GM21723 (cell line): ENCODE measurements at regions not wholly inside any gene's neighbourhood (a gene's known extent, or its start where the extent isn't known, plus 50 kb on each side); places are given as distances from the start of the nearest gene placed in this dataset.

Experiments used
- ATAC-seq: cut with Tn5 transposase; IDR thresholded peaks from one replicate; pipeline ENCODE4 v1.9.1; 2021; ENCODE audit warnings: mild to moderate bottlenecking, moderate library complexity; ENCODE audit not compliant: unreplicated experiment

DNA sequence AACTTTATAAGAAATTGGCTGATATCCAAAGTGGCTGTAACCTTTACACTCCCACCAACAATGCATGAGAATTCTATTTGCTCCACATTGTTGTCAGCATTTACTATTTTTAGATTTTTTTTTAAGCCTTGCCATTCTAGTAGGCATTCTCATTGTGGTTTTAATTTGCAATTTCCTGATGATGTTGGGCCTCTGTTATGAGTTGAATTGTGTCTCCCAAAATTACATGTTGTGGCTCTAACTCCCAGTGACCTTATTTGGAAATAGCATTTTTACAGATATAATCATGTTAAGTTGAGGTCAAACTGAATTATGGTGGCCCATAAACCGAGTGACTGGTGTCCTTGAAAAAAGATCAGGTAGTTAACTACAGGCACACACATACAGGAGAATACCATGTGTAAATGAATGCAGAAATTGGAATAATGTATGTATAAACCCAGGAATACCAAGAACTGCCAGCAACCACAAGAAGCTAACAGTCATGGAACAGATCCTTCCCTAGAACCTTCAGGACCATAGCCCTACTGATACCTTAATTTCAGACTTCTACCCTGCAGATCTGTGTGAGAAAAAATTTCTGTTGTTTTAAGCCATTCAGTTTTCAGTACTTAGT, 348.8 kb upstream of the DAB1 start:
- no peak for ATAC-seq

DNA sequence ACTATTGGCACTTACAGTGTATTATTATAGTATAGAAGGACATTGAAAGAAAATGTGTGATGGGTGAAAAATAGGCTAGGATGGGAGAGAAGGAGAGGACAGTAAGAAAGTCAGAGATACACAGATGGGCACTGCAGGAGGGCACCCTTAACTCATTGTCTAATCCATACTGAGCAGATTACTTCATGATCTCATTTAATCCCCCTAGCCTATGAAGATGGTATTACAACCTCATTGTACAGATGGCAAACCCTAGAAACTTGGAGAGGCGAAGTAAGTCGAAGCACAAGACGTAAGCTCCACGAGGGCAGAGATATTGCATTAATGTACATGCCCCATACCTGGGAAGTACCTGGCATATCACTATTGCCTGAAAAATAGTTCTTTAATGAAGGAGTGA, 346.9 kb upstream of the DAB1 start:
- ATAC-seq: no peak

DNA sequence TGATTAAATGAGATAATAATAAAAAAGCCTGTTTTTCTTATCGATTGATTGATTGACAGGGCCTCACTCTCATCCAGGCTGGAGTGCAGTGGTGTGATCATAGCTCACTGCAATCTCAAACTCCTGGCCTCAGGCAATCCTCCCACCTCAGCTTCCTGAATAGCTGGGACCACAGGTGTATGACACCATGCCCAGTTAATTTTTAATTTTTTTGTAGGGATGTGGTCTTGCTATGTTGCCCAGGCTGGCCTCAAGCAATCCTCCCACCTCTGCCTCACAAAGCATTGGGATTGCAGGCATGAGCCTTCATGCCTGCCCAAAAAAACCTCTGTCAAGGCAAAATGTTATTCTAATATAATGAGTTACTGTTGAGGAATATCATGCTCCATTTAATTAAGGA, 346.4 kb upstream of the DAB1 start:
- no peak for ATAC-seq

DNA sequence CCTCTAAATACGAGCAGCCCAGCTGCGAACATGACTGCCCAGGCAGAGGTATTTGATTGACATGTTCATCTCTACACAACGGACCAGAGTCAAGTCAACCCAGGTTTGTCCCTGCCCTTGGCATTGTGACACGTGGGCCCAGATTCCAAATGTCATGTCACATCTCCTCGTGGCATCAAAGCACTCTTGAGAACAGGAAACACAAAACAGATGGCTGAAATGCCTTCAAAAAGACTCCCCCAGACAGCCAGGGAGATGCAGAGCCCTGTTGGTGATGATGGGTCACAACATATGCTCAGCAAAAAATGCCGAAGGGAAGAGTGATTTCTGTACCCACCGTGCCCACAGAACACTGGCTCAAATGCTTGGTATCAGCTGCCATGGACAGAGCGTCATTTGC, 337.8 kb upstream of the DAB1 start:
- ATAC-seq: no peak

DNA sequence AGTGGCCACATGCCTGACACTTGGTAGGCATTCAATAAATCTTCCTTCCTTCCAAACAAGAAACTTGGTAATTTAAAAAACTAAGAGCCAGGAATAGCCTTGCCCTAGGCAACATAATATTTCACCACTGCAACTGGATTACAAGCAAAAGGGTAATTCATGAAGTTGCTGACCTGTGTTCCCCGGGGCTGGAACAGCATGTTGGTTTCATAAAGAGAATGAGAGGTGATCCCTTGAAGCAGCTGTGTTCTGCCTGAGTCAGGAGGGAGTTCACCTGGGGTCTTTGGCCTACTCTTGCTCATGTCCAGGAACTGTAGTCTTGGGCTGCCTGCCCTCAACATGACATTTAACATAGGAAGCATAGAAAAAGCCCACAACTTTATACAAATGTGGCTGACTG, 329.0 kb upstream of the DAB1 start:
- ATAC-seq: no peak

DNA sequence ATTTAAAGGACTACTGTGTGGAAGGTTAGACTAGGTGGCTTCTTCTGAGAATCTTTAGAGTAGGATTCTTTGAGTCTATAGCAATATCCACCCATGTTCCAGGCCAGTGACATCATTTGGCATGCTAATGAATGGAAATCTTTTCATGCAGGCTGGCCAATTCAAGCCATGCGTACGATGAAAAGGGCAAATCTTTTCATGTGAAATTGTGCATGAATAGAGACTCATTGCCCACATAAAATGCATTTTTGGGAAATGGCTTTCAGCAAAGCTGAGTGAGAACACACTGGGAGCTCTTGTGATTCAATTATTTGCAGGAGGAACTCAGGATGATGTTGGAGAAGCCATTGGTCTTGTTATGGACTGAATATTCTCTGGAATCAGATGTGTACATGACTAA, 324.9 kb upstream of the DAB1 start:
- no peak for ATAC-seq

DNA sequence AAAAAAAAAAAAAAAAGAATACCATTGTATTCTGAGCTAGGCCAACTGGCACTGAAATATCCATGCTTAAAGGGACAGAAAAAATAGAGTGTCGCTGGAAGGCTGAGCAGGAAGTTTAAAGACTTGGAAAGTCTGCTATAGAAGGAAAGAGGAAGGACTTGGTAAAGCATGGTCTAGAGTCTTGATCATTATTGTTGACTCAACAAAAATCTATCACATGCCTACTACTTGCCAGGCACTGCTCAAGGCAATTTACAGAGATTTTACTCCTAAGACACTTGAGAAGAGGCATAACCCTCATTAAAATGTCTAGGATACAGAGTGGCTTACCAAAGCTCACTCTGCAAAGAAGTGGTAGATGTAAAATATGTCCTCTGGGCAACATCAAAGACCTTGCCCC, 324.0 kb upstream of the DAB1 start:
- no peak for ATAC-seq

DNA sequence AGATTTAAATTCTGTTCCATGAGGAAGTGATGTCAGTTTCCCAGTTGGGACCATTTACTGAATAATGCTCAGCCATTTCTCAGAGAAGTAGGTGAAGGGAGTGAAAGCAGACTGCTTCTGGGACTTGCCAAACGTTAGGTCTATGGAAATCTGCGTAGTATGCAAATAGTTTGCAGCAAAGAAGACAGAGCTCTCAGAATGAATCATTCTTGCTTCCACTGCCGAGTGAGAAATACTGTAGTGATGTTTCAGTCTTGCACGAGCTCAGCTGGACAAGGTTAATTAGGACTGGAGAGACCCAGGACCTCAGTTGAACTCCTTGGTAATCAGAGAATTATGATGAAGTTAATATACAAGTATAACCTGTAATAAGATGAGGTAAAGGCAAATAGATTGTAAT, 317.7 kb upstream of the DAB1 start:
- peak; percentile 88 for ATAC-seq

DNA sequence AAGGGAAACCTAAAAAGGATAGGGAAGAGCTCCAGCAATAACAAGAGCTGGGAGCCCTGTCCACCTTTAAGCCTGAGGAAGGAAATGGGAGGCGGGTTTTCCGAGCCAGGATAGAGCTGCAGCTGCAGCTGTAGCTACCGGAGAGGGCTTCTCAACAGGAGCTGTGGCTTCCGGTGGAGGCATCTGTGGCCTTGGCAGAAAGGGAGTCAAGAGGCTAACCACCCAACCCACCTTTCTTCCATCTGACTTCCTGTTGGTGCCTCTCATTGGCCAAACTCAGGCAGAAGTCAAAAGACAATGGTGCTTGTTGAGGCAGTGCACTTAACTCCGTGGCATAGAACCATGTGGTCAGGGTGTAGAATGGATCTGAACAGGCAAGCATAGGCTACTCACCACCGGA, 313.1 kb upstream of the DAB1 start:
- no peak for ATAC-seq

DNA sequence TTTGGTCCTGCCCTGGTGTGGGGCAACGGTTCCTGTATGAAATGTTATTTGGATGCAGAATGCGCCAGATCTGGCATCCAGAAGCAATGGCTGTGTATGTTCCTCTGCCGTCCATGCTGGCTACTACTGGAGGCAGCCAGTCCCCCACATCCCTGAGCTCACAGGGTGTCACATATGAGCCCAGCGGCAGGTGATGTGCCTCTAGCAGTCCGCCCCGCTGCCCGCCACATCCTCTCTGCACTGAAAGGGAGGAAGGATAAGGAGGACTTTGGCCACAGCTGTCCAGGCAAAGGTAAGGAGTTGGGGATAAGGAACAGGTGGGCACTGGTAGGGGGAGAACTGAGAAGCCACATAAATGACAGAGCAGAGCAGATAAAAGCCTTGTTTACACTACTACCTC, 305.3 kb upstream of the DAB1 start:
- ATAC-seq: no peak

DNA sequence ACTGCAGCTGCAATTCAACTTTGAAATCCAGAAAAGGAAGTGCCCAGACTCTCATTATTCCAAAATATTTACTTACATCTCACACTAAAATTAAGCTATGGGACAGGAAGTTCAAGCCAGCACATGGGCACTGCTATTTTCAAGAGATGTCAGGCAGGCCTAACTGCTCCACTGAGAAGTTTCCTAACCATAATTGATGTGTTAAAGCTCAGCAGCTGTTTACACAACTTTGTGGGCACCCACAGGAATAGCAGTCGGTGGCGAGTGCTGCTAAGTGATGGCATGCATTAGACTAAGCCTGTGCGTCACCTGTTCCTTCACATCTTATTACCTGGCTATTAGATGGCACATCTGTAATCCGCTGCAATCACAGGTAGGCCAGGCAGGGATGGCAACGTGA, 303.3 kb upstream of the DAB1 start:
- no peak for ATAC-seq

DNA sequence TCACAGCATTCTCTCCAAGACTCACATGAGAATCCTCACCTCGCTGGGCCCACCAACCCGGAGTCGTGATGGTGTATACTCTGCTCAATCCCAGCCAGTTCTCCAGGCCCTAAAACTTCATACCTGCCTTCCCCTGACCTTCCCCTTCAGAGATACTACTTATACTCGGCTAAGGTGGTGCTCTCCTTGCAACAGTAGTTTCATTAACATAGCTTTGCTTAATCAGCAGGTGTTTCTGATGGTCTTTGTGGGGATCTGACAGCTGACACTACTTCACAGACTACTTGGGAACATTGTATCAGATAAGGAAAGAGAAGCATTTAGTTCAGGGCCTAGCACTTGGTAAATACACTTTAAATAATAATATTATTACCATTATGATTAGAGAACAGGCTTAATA, 301.5 kb upstream of the DAB1 start:
- ATAC-seq: no peak

DNA sequence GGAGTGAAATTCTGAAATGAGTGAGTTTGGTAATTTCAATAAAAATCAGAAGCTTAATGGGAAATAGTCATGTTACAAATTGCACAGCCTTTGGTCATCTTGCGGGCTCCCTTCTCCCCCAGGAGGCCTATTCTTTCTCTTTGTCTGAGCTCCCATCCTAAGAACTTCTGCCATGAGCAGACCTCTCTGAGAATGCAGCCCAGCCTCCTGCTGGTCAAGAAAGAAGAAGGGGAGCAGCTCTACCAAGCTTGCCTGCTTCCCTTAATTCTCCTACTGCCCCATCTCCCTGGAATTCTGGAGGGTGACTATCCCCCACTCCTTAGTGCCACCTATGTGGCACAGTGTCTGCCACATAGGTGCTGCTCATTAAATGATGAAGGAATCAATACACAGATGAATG, 300.7 kb upstream of the DAB1 start:
- ATAC-seq: no peak

DNA sequence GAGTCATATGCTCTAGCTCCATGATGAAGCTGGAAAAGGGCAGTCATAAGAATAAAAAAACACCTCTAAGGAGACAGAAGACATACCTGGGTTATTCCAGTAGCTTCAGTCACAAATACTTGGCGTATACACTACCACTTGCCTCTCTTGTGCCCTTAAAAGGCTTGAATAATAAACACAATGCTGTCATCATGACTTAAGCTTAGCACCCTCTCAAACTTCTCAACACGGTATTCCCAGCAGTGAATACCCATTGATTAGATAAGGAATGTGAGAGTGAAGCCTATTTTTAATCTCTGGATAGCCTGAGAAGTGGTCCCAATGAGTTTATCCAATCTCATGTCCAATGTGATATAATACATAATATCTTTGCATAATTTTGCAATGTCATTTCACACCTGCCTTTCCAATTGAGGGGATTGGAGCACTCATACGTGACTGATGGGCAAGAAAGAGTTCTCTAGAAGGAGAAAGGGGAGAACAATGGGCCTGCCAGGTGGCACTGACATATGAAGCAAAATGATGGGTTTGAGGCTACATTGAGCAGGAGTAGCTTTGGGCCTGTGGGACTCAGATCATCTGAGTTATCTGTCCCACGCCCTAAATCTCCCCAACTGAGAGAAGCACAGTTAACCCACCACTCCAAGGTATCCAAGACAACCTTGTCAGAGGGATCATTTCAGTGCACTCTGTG, 298.6 kb upstream of the DAB1 start:
- no peak for ATAC-seq

DNA sequence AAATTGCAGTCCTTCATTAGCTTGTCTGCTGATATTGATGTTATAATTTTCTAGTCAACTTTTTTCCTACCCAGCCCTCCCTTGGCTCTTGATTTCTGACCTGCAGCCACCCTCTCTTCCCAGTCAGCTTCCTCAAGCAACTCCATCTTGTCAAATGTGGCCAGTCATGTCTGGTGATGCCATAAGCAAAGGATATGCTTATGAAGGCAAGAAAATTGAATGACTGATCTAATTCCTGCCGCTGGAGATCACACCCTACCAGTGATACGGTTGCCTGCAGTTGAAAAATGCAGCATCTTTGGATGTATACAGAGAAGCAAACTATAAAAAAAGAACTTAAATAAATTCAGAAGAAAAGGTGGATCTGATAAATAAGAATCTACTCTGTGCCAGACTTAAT, 297.1 kb upstream of the DAB1 start:
- no peak for ATAC-seq

DNA sequence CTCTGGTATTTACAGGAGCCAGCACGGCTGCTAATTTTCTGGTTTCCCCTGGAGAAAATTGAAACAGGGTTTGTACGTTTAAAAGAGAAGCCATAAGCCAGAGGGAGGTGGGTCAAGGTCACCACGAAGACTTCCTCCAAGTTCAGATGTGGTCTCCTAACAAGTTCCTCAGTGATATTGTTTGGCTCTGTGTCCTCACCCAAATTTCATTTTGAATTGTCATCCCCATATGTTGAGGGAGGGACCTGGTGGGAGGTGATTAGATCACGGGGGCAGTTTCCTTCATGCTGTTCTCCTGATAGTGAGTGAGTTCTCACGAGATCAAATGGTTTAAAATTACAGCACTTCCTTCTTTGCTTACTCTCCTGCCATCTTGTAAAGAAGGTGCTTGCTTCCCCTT, 295.4 kb upstream of the DAB1 start:
- ATAC-seq: no peak

DNA sequence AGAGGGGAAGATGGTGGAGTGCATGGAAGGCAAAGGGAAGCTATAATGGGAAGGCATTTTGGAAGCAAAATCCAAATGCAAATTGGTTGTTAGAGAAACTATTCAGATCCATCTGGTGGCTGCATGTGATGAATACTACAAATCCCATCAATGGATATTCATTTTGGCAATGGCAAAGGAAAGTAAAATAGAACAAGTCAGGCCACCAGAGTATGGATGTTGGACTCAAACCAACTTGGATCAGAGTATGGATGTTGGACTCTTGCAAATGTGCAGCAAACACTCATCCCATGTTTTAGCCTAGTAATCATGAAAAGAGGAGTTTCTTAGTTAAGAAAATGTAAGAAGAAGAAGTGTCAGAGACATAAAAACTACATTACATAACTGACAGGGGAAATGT, 289.6 kb upstream of the DAB1 start:
- no peak for ATAC-seq

DNA sequence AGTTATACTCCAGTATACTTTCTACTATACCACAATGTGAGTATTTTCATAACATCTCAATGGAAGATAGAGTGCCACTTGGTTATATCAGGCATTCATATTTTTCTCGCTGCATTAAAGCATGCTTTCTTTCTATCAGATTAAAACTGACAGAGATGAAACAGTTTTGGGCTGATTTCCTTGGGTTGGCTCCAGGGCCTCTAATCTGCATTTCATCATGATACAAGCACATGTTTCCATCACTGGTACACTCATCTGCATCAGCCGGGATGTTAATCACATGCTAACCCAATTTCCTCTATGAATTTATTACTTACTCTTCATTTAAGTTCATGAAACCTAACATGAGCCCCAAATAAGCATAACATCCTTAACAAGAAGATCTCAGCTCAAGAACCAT, 289.0 kb upstream of the DAB1 start:
- no peak for ATAC-seq

DNA sequence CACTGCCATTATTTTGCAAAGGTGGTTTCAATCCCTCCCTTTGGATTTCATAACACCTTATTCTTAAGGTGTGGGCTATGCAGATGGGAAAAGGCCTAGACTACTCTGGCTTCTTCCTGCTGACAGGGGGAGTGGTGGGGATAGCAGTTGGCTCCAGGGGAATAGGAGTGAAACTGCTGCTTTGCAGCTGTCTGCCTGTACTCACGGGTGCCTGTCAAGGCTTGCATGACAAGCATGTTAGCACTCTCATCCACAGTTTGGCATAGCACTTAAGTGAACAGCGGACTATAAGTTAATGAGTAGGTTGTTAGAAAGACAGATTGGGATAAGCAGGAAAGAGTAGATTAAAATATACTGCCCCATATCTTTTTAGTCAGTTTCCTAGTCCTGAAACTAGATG, 287.5 kb upstream of the DAB1 start:
- ATAC-seq: no peak

DNA sequence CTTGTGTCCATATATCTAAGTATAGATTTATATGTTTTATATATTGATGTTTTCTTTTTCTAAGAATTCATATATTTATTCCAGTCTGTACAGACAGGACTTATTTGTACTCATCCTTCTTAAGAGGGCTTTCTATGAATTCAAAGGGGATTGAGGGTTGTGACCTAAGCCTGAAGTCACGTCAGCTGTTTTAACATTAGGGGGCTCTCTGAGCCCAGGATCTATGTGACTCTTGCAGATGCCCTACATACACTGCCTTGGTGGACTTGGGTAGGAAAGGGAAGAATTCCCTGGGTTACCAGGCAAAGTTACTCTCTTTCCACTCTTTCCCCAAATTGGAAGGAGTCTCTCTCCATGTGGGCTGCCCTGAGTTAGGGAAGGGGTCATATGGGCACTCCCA, 283.8 kb upstream of the DAB1 start:
- ATAC-seq: no peak

DNA sequence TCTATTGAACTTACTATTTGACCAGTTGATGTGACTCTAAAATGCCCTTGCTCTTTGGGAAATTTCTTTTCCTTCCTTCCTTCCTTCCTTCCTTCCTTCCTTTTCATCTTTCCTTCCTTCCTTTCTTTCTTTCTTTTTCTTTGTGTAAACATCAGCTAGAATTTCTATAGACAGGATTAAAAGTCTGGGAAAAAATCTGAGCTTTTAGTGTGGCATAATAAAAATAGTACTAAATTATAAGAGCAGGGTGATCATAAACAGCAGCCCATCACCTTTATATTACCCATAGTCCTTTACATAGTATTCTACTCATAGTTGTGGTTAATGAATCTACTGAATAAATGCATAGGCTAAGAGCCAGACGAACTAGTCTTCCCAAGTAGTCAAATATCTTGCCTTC, 281.0 kb upstream of the DAB1 start:
- no peak for ATAC-seq

DNA sequence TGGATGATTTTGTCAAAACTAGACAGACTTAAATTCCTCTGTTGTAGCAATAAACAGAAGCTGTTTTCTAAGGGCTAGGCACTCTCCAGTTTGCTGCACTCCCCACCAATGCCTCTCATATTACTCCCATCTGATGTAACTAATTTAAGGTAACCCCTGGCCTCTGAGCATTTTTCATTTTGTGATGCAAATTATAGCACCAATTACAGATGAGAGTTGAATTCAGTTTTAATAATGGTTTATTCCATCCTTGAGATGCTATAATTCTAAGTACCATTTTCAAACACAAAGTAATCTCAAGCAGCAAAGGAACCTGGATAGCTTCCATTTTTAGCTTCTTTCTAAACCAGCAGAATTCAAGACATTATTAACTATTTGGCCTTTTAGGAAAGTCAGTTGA, 280.4 kb upstream of the DAB1 start:
- no peak for ATAC-seq

DNA sequence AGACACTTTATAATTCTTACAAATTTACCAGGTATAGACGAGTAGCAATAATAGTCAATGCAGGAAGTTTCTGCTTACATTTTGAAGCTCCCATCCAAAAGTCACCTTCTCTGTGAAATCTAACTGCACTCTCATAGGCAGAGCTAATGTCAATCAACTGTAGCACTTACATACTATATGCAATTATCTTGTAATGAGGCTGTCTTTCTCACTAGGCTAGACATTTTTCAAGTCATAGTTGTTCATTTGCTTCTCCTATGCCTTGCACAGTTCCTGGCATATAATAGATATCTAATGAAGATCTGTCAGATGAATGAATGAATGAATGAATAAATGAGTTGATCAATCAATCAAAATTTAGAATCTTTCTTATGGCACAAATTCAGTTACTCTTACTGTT, 273.0 kb upstream of the DAB1 start:
- ATAC-seq: no peak
